ENCODE measurements at regions not wholly inside any gene's neighbourhood (a gene's known extent, or its start where the extent isn't known, plus 50 kb on each side); places are given as distances from the start of the nearest gene placed in this dataset.

GRCh38 chr5:18752317-18752716 is 1118.1 kb downstream of the TAF11L14 start:
- no peaks in the 10 kb centered on the region for H3K4me1 ChIP-seq (ENCODE audit: control insufficient read depth in 1 of 2, insufficient read depth in 2 of 2, low read length in 2 of 2)
- no peak overlapping the region for H3K4me2 ChIP-seq (replicated peaks; ENCODE audit: extremely low read depth, low read length, poor library complexity, severe bottlenecking)
- H3K27me3 ChIP-seq (ENCODE audit: control insufficient read depth in 2 of 2, insufficient read depth in 2 of 2, low read length in 2 of 2), result no peaks in the 10 kb centered on the region
- TF ChIP-seq, protein P1, sequence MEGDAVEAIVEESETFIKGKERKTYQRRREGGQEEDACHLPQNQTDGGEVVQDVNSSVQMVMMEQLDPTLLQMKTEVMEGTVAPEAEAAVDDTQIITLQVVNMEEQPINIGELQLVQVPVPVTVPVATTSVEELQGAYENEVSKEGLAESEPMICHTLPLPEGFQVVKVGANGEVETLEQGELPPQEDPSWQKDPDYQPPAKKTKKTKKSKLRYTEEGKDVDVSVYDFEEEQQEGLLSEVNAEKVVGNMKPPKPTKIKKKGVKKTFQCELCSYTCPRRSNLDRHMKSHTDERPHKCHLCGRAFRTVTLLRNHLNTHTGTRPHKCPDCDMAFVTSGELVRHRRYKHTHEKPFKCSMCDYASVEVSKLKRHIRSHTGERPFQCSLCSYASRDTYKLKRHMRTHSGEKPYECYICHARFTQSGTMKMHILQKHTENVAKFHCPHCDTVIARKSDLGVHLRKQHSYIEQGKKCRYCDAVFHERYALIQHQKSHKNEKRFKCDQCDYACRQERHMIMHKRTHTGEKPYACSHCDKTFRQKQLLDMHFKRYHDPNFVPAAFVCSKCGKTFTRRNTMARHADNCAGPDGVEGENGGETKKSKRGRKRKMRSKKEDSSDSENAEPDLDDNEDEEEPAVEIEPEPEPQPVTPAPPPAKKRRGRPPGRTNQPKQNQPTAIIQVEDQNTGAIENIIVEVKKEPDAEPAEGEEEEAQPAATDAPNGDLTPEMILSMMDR (IDR thresholded peaks at IDR 0.05), result no peak
- H3K79me2 ChIP-seq (ENCODE audit: insufficient read depth, low read length), result no peaks in the 10 kb centered on the region
- no peak overlapping the region for H2AFZ ChIP-seq (ENCODE audit: insufficient read depth, low read depth, low read length, poor library complexity, severe bottlenecking)
- Mint-ChIP-seq H3K36me3 (peaks cover 0 to 2% of the 10 kb centered on the region in 2 donors), H3K4me1 (no peaks in the 10 kb centered on the region), H3K4me3 (no peak overlapping the region), H3K27me3 (ENCODE audit: low read depth in 3 of 3) (peaks cover 0 to 1% (median 0%) of the 10 kb centered on the region in 3 donors), H3K9me3 (peaks cover 0 to 7% (median 2%) of the 10 kb centered on the region in 7 donors), H3K27ac (no peak overlapping the region)
- DNase-seq, result no peak
- no peak overlapping the region for H3K4me3 ChIP-seq (replicated peaks in 1 of 3; ENCODE audit: low read depth in 2 of 3, low read length in 3 of 3)
- H3K36me3 ChIP-seq (replicated peaks in 1 of 2; ENCODE audit: control insufficient read depth in 1 of 2, insufficient read depth in 2 of 2, low read length in 2 of 2), result no peaks in the 10 kb centered on the region
- intact Hi-C loops (cut with micrococcal nuclease), result no loop called here
- H3K9ac ChIP-seq (ENCODE audit: insufficient read depth, low read length, poor library complexity, severe bottlenecking), result no peak overlapping the region
- WGBS (ENCODE audit: insufficient coverage), result no CpG with 5 or more reads among the region's 1 CpG
- H3K27ac ChIP-seq (ENCODE audit: low read depth in 1 of 2, low read length in 2 of 2), result no peak overlapping the region
- H4K20me1 ChIP-seq (ENCODE audit: insufficient read depth, low read length), result no peaks in the 10 kb centered on the region
- H3K9me3 ChIP-seq (replicated peaks in 1 of 2; ENCODE audit: control insufficient read depth in 1 of 2, insufficient read depth in 1 of 2, low read length in 2 of 2), result peaks cover 0 to 4% of the 10 kb centered on the region in 2 donors

GRCh38 chr5:18754201-18754600 is 1119.9 kb downstream of the TAF11L14 start:
- H3K36me3 Mint-ChIP-seq, result no peaks in the 10 kb centered on the region
- Histone ChIP-seq H3K4me3 (replicated peaks in 1 of 3; ENCODE audit: low read depth in 2 of 3, low read length in 3 of 3) (no peak overlapping the region), H3K79me2 (ENCODE audit: insufficient read depth, low read length) (no peaks in the 10 kb centered on the region), H4K20me1 (ENCODE audit: insufficient read depth, low read length) (no peaks in the 10 kb centered on the region), H3K27me3 (ENCODE audit: control insufficient read depth in 2 of 2, insufficient read depth in 2 of 2, low read length in 2 of 2) (no peaks in the 10 kb centered on the region), H3K4me2 (replicated peaks; ENCODE audit: extremely low read depth, low read length, poor library complexity, severe bottlenecking) (no peak overlapping the region), H3K27ac (ENCODE audit: low read depth in 1 of 2, low read length in 2 of 2) (no peak overlapping the region), H2AFZ (ENCODE audit: insufficient read depth, low read depth, low read length, poor library complexity, severe bottlenecking) (no peak overlapping the region), H3K36me3 (replicated peaks in 1 of 2; ENCODE audit: control insufficient read depth in 1 of 2, insufficient read depth in 2 of 2, low read length in 2 of 2) (no peaks in the 10 kb centered on the region), H3K4me1 (ENCODE audit: control insufficient read depth in 1 of 2, insufficient read depth in 2 of 2, low read length in 2 of 2) (no peaks in the 10 kb centered on the region), H3K9me3 (replicated peaks in 1 of 2; ENCODE audit: control insufficient read depth in 1 of 2, insufficient read depth in 1 of 2, low read length in 2 of 2) (peaks cover 0 to 4% of the 10 kb centered on the region in 2 donors), H3K9ac (ENCODE audit: insufficient read depth, low read length, poor library complexity, severe bottlenecking) (no peak overlapping the region)
- TF ChIP-seq, protein P1 (IDR thresholded peaks at IDR 0.05), result no peak
- no peak overlapping the region for H3K4me3 Mint-ChIP-seq
- no peaks in the 10 kb centered on the region for H3K4me1 Mint-ChIP-seq
- peaks cover 0 to 6% (median 1%) of the 10 kb centered on the region in 7 donors for H3K9me3 Mint-ChIP-seq
- DNase-seq, result no peak
- H3K27me3 Mint-ChIP-seq (ENCODE audit: low read depth in 3 of 3), result peaks cover 0 to 1% (median 0%) of the 10 kb centered on the region in 3 donors
- WGBS (ENCODE audit: insufficient coverage), result no CpG with 5 or more reads among the region's 3 CpGs
- no peak overlapping the region for H3K27ac Mint-ChIP-seq
- intact Hi-C loops (cut with micrococcal nuclease), result no loop called here

Measured in CD14-positive monocyte (primary cell).